WTC11 (cell line): ENCODE measurements at regions not wholly inside any gene's neighbourhood (a gene's known extent, or its start where the extent isn't known, plus 50 kb on each side); places are given as distances from the start of the nearest gene placed in this dataset.

Source experiments
- ATAC-seq: fragments of 200-7000 bp; cut with Tn5 transposase; 2 replicates; pipeline ENCODE4 v1.10.0; 2021; ENCODE audit warnings: mild to moderate bottlenecking, moderate library complexity
- CTCF ChIA-PET: fragments of 300-600 bp; sonication (Branson Sonifier 250); formaldehyde crosslinking; loops from one replicate; lab custom pipeline; 2021; ENCODE audit warnings: antibody characterized with exemption; lab: Charles Lee
- POLR2A ChIA-PET: fragments of 350-600 bp; sonication (Branson Sonifier 250); formaldehyde crosslinking; loops from one replicate; lab custom pipeline; 2021; ENCODE audit warnings: antibody characterized with exemption; lab: Charles Lee
- DNase-seq: peaks from one replicate; pipeline ENCODE4 v3.0.0; 2021; ENCODE audit warnings: low spot score
- H3K27ac Mint-ChIP-seq: 2 replicates; pipeline ENCODE4 v1.8.0; 2021; ENCODE audit warnings: mixed read lengths
- H3K27me3 Mint-ChIP-seq: 2 replicates; pipeline ENCODE4 v1.8.0; 2021; ENCODE audit warnings: low read depth, mild to moderate bottlenecking, moderate library complexity, mixed read lengths
- H3K36me3 Mint-ChIP-seq: 2 replicates; pipeline ENCODE4 v1.8.0; 2021; ENCODE audit warnings: mixed read lengths
- H3K4me1 Mint-ChIP-seq: 2 replicates; pipeline ENCODE4 v1.8.0; 2022; ENCODE audit warnings: mixed read lengths
- H3K4me3 Mint-ChIP-seq: 2 replicates; pipeline ENCODE4 v1.8.0; 2021; ENCODE audit warnings: mild to moderate bottlenecking, moderate library complexity, mixed read lengths
- H3K9me3 Mint-ChIP-seq: 2 replicates; pipeline ENCODE4 v1.8.0; 2021; ENCODE audit warnings: mixed read lengths
- CREB1 ChIP-seq: sonication (generic); formaldehyde crosslinking; IDR thresholded peaks from 2 replicates; pipeline ENCODE4 v1.8.0; 2023; ENCODE audit warnings: mild to moderate bottlenecking, missing genetic modification reagents
- FOXJ3 ChIP-seq: sonication (generic); formaldehyde crosslinking; IDR thresholded peaks from 2 replicates; pipeline ENCODE4 v1.9.0; 2021; ENCODE audit warnings: missing genetic modification reagents, mild to moderate bottlenecking, borderline replicate concordance
- FOXK1 ChIP-seq: sonication (generic); formaldehyde crosslinking; IDR thresholded peaks from 2 replicates; pipeline ENCODE4 v1.8.0; 2022; ENCODE audit warnings: mild to moderate bottlenecking, moderate library complexity, missing genetic modification reagents
- FOXP1 ChIP-seq: sonication (generic); formaldehyde crosslinking; IDR thresholded peaks from 2 replicates; pipeline ENCODE4 v1.8.0; 2022; ENCODE audit warnings: missing genetic modification reagents, mild to moderate bottlenecking, moderate library complexity, borderline replicate concordance
- FOXP4 ChIP-seq: sonication (generic); formaldehyde crosslinking; IDR thresholded peaks from 2 replicates; pipeline ENCODE4 v1.8.0; 2022; ENCODE audit warnings: mild to moderate bottlenecking, missing genetic modification reagents
- HMGXB4 ChIP-seq: sonication (generic); formaldehyde crosslinking; IDR thresholded peaks from 2 replicates; pipeline ENCODE4 v1.8.1; 2023; ENCODE audit warnings: mild to moderate bottlenecking, moderate library complexity, missing genetic modification reagents
- NR1H2 ChIP-seq: sonication (generic); formaldehyde crosslinking; IDR thresholded peaks from 2 replicates; pipeline ENCODE4 v1.9.0; 2021; ENCODE audit warnings: mild to moderate bottlenecking, moderate library complexity, missing genetic modification reagents
- RORB ChIP-seq: fragments of 250-450 bp; sonication (Bioruptor Pico); IDR thresholded peaks from 2 replicates; pipeline ENCODE4 v1.9.0; 2021; ENCODE audit warnings: mild to moderate bottlenecking
- SMAD3 ChIP-seq: sonication (generic); formaldehyde crosslinking; IDR thresholded peaks from 2 replicates; pipeline ENCODE4 v1.8.0; 2022; ENCODE audit warnings: missing genetic modification reagents, mild to moderate bottlenecking, borderline replicate concordance
- SOX15 ChIP-seq: fragments of 250-450 bp; sonication (Bioruptor Pico); IDR thresholded peaks from 2 replicates; pipeline ENCODE4 v1.9.0; 2021; ENCODE audit warnings: mild to moderate bottlenecking
- ZBTB43 ChIP-seq: sonication (generic); formaldehyde crosslinking; IDR thresholded peaks from 2 replicates; pipeline ENCODE4 v1.8.1; 2023; ENCODE audit warnings: mild to moderate bottlenecking, missing genetic modification reagents
- ZNF138 ChIP-seq: sonication (generic); formaldehyde crosslinking; conservative IDR thresholded peaks from 2 replicates; pipeline ENCODE4 v1.8.1; 2022; ENCODE audit warnings: mild to moderate bottlenecking, moderate library complexity, missing genetic modification reagents
- TF ChIP-seq, protein P1 (sequence below): sonication (generic); formaldehyde crosslinking; IDR thresholded peaks from 2 replicates; pipeline ENCODE4 v1.8.1; 2022; ENCODE audit warnings: missing genetic modification reagents, borderline replicate concordance
- TF ChIP-seq, protein P2 (sequence below): sonication (generic); formaldehyde crosslinking; IDR thresholded peaks from 2 replicates; pipeline ENCODE4 v1.8.0; 2022; ENCODE audit warnings: mild to moderate bottlenecking, missing genetic modification reagents

DNA sequence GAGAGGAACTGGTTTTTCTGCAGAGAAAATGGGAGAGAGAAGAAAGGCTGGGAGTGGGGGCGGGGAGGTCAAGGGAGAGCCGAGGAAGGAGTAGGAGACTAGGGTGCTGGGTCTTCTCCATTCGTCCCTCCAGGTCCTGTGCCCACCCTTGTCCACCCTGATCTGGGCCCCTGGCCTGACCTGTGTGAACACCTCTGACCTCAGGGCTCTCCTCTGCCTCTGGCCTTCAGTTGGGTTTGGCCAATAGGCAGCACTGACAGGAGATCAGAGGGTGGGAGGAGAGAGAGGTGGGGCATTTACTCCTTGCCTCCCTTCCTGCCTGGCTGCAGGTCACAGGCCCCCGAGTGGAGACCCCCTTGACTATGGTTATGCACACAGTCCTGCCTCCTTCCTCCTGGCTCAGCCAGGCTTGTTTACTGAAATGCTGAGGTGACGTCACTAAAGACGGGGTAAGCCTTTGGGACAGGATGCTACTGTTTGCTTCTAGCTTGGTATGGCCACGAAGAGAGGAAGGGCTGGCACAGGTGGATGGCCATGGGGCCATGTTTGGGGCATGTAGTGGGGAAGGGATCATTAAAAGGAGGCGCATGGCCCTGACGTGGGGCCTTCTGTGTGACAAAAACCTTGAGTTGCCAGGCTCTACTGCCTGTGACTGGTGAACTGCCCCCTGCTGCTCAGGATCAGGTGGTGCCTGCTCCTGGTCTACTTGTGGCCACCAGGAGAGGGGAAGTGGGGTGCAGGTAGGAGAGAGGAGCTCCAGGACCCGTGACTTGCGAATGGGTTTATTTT is 248.7 kb upstream of the CSF3R start:
- H3K36me3 Mint-ChIP-seq: no peaks in the 10 kb centered on the region
- H3K4me3 Mint-ChIP-seq: no peak overlapping the region; the same call in 1 of the 2 replicates
- H3K4me1 Mint-ChIP-seq: peaks cover 22% of the 10 kb centered on the region
- no peak overlapping the region for H3K27ac Mint-ChIP-seq
- ATAC-seq (peak; percentile 50; the same call in 1 of the 2 replicates), DNase-seq (peak; percentile 30)
- no peak for TF ChIP-seq CREB1 (CRISPR knock-in tag)
- TF ChIP-seq, protein P1, sequence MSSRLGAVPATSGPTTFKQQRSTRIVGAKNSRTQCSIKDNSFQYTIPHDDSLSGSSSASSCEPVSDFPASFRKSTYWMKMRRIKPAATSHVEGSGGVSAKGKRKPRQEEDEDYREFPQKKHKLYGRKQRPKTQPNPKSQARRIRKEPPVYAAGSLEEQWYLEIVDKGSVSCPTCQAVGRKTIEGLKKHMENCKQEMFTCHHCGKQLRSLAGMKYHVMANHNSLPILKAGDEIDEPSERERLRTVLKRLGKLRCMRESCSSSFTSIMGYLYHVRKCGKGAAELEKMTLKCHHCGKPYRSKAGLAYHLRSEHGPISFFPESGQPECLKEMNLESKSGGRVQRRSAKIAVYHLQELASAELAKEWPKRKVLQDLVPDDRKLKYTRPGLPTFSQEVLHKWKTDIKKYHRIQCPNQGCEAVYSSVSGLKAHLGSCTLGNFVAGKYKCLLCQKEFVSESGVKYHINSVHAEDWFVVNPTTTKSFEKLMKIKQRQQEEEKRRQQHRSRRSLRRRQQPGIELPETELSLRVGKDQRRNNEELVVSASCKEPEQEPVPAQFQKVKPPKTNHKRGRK: no peak
- TF ChIP-seq ZBTB43: no peak
- TF ChIP-seq NR1H2 (CRISPR knock-in tag): no peak
- TF ChIP-seq FOXK1 (CRISPR knock-in tag): no peak
- TF ChIP-seq FOXP4: no peak
- ChIA-PET POLR2A (no interaction called here), CTCF (interaction anchor here (0.7 to 1.5 kb wide), 6 partner anchors 10 to 305 kb away, joined by 3 to 7 read pairs (median 4); no protein-coding TSS in a partner anchor)
- peaks cover 5% of the 10 kb centered on the region for H3K9me3 Mint-ChIP-seq
- H3K27me3 Mint-ChIP-seq: peaks cover 3% of the 10 kb centered on the region

- ChIA-PET CTCF (interaction anchor here (0.6 to 1.5 kb wide), 3 partner anchors 25 to 133 kb away, joined by 3 to 6 read pairs (median 4); no protein-coding TSS in a partner anchor), POLR2A (no interaction called here)
- no peak for TF ChIP-seq SMAD3 (CRISPR knock-in tag)
- TF ChIP-seq, protein P2, sequence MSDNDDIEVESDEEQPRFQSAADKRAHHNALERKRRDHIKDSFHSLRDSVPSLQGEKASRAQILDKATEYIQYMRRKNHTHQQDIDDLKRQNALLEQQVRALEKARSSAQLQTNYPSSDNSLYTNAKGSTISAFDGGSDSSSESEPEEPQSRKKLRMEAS: no peak
- no peak for TF ChIP-seq RORB (CRISPR knock-in tag)
- TF ChIP-seq FOXJ3: no peak
- no peak for TF ChIP-seq HMGXB4
- TF ChIP-seq SOX15 (CRISPR knock-in tag): no peak
- TF ChIP-seq FOXP1 (CRISPR knock-in tag): no peak
- TF ChIP-seq ZNF138 (CRISPR knock-in tag): no peak
- no peak for TF ChIP-seq ZBTB43
These were observed 247.9 kb upstream of the CSF3R start for GRCh38 chr1:36730599-36730998.

More at GRCh38 chr1:36730599-36730998, 247.9 kb upstream of the CSF3R start:
- H3K36me3 Mint-ChIP-seq: no peaks in the 10 kb centered on the region
- H3K27me3 Mint-ChIP-seq: peaks cover 3% of the 10 kb centered on the region
- H3K4me3 Mint-ChIP-seq: no peak overlapping the region
- H3K9me3 Mint-ChIP-seq: peaks cover 5% of the 10 kb centered on the region
- H3K27ac Mint-ChIP-seq: no peak overlapping the region
- DNase-seq (no peak), ATAC-seq (no peak)
- peaks cover 22% of the 10 kb centered on the region for H3K4me1 Mint-ChIP-seq
